T-helper 1 cell (primary cell): ENCODE measurements at regions not wholly inside any gene's neighbourhood (a gene's known extent, or its start where the extent isn't known, plus 50 kb on each side); places are given as distances from the start of the nearest gene placed in this dataset.
"Not testable (repeated sequence)": the region's sequence is repeated elsewhere in the genome, so short reads cannot be mapped to it uniquely, and the experiment has no call there.

ENCODE experiments used
- DNase-seq, 5 donors: peaks; one replicate each; pipeline ENCODE4 v3.0.0-alpha.2; 2012 to 2020

GRCh38 chr6:2361195-2361594 is 115.8 kb upstream of the GMDS start:
- DNase-seq = no peak

- DNase-seq = no peak
Measured at GRCh38 chr6:2360716-2361115, 115.3 kb upstream of the GMDS start.

- DNase-seq = no peak
Measured at GRCh38 chr6:2360126-2360525, 114.7 kb upstream of the GMDS start.

GRCh38 chr6:2355150-2355549 is 109.7 kb upstream of the GMDS start:
- DNase-seq = no peak

GRCh38 chr6:2354138-2354491 is 108.7 kb upstream of the GMDS start:
- DNase-seq = no peak

GRCh38 chr6:2353412-2354137 is 108.2 kb upstream of the GMDS start:
- peak in 2 of 5 donors; percentile 23 to 26 for DNase-seq

GRCh38 chr6:2351807-2352431 is 106.5 kb upstream of the GMDS start:
- DNase-seq = no peak

GRCh38 chr6:2351090-2351489 is 105.7 kb upstream of the GMDS start:
- no peak for DNase-seq

- DNase-seq = no peak
Measured at GRCh38 chr6:2346078-2346477, 100.7 kb upstream of the GMDS start.

GRCh38 chr6:2344319-2344905 is 99.0 kb upstream of the GMDS start:
- DNase-seq = no peak

GRCh38 chr6:2327591-2327990 is 82.2 kb upstream of the GMDS start:
- no peak for DNase-seq

- no peak for DNase-seq
Measured at GRCh38 chr6:2324166-2324953, 79.0 kb upstream of the GMDS start.

GRCh38 chr6:2317498-2317897 is 72.1 kb upstream of the GMDS start:
- not testable (repeated sequence) for DNase-seq

- DNase-seq = no peak
Measured at GRCh38 chr6:2314641-2315040, 69.2 kb upstream of the GMDS start.

- DNase-seq = no peak
Measured at GRCh38 chr6:2310042-2310441, 64.6 kb upstream of the GMDS start.

GRCh38 chr6:2309122-2309521 is 63.7 kb upstream of the GMDS start:
- no peak for DNase-seq

- no peak for DNase-seq
Measured at GRCh38 chr6:2307799-2308198, 62.4 kb upstream of the GMDS start.

GRCh38 chr6:2305951-2306350 is 60.5 kb upstream of the GMDS start:
- DNase-seq = no peak

- DNase-seq = not testable (repeated sequence)
Measured at GRCh38 chr6:2302482-2302881, 57.1 kb upstream of the GMDS start.

GRCh38 chr6:2296781-2297180 is 51.4 kb upstream of the GMDS start:
- no peak for DNase-seq
